Body of pancreas (tissue), 4 donors: ENCODE measurements at regions not wholly inside any gene's neighbourhood (a gene's known extent, or its start where the extent isn't known, plus 50 kb on each side); places are given as distances from the start of the nearest gene placed in this dataset.

Experiments
- ATAC-seq: fragments of 150-250 bp; one replicate; pipeline ENCODE4 v1.9.1; 2016
- DNase-seq, 4 donors: peaks; one replicate each; pipeline ENCODE4 v3.0.0-alpha.2; 2019
- H3K27ac ChIP-seq, 4 donors: fragments of 200-600 bp; sonication (generic); 1 replicate in 3 of 4; 2 replicates in 1 of 4; pipeline versions ENCODE4 v1.5.1 to v1.6.1; 2016 to 2019; ENCODE audit warnings: mild to moderate bottlenecking in 1 of 4, mixed read lengths in 1 of 4, moderate library complexity in 1 of 4
- H3K27me3 ChIP-seq, 2 donors: fragments of 200-600 bp; sonication (generic); one replicate each; pipeline ENCODE4 v1.6.0; 2016; ENCODE audit warnings: mild to moderate bottlenecking in 1 of 2
- H3K36me3 ChIP-seq, 2 donors: fragments of 200-600 bp; sonication (generic); replicated peaks in 1 of 2; 2 replicates each; pipeline ENCODE4 v1.5.1; 2016; ENCODE audit warnings: low read depth in 2 of 2; ENCODE audit not compliant: insufficient read depth in 1 of 2
- H3K4me1 ChIP-seq: fragments of 200-600 bp; sonication (generic); one replicate; pipeline ENCODE4 v1.6.0; 2016
- H3K4me3 ChIP-seq, 2 donors: fragments of 200-600 bp; sonication (generic); 1 replicate in 1 of 2; 2 replicates in 1 of 2; pipeline ENCODE4 v1.5.1; 2016 to 2019
- H3K9me3 ChIP-seq, 3 donors: fragments of 200-600 bp; sonication (generic); 1 replicate in 2 of 3; 2 replicates in 1 of 3; pipeline ENCODE4 v1.5.1; 2016
- POLR2A ChIP-seq, 3 donors: fragments of 450-650 bp; IDR thresholded peaks; one replicate each; pipeline ENCODE4 v1.6.1; 2016; ENCODE audit warnings: antibody characterized with exemption in 3 of 3, mild to moderate bottlenecking in 2 of 3
- WGBS, 2 donors: methylation state at CpG; one replicate each; pipeline ENCODE4 v1.1.5; 2017; 5-methylcytosine and 5-hydroxymethylcytosine counted together
- intact Hi-C: fragments of 100-400 bp; cut with DNase I; formaldehyde crosslinking; loops from one replicate; pipeline ENCODE4 v1.15.1; 2023
- TF ChIP-seq, protein P1 (sequence below), 7 experiments: fragments of 450-650 bp in 4 of 7; fragments of 200-600 bp in 3 of 7; sonication (generic) in 3 of 7; IDR thresholded peaks; one replicate each; pipeline ENCODE4 v1.5.1; 2016 to 2019; ENCODE audit warnings: antibody characterized with exemption in 7 of 7

DNA sequence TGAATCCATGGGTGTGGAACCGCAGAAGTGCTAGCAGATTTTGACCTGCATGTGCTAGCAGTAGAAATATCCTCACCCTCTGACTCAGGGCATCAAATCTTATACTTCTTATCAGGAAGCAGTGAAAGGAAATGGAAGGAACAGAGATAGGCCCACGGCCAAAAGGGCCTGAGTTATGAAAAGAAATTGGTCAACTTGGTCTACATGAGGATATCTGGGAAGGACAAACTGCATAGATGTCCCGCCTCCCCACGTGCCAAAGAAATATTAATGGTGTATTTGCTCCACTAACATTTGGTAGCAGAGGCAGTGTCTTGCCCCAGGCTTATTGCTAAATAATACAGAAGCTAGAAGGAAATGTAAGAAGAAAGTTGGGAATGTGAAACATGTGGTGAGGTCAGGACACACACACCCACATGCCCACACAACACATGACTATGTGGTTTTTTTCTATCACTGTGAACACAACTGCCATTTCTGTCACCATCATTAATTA is 93.6 kb upstream of the COL8A1 start:
- no peaks in the 10 kb centered on the region for H3K4me1 ChIP-seq
- TF ChIP-seq, protein P1, sequence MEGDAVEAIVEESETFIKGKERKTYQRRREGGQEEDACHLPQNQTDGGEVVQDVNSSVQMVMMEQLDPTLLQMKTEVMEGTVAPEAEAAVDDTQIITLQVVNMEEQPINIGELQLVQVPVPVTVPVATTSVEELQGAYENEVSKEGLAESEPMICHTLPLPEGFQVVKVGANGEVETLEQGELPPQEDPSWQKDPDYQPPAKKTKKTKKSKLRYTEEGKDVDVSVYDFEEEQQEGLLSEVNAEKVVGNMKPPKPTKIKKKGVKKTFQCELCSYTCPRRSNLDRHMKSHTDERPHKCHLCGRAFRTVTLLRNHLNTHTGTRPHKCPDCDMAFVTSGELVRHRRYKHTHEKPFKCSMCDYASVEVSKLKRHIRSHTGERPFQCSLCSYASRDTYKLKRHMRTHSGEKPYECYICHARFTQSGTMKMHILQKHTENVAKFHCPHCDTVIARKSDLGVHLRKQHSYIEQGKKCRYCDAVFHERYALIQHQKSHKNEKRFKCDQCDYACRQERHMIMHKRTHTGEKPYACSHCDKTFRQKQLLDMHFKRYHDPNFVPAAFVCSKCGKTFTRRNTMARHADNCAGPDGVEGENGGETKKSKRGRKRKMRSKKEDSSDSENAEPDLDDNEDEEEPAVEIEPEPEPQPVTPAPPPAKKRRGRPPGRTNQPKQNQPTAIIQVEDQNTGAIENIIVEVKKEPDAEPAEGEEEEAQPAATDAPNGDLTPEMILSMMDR (IDR thresholded peaks at IDR 0.05) = no peak
- no peak for TF ChIP-seq POLR2A (IDR thresholded peaks at IDR 0.05)
- H3K36me3 ChIP-seq = no peaks in the 10 kb centered on the region
- DNase-seq (peak in 2 of 4 donors; percentile 3 to 6), ATAC-seq (no peak)
- no peak overlapping the region for H3K4me3 ChIP-seq
- intact Hi-C loops = no loop called here
- no peaks in the 10 kb centered on the region for H3K27me3 ChIP-seq
- WGBS, 2 donors = 47 to 56% methylated on average over 4 of the region's 4 CpGs
- no peaks in the 10 kb centered on the region for H3K9me3 ChIP-seq
- H3K27ac ChIP-seq = no peak overlapping the region

DNA sequence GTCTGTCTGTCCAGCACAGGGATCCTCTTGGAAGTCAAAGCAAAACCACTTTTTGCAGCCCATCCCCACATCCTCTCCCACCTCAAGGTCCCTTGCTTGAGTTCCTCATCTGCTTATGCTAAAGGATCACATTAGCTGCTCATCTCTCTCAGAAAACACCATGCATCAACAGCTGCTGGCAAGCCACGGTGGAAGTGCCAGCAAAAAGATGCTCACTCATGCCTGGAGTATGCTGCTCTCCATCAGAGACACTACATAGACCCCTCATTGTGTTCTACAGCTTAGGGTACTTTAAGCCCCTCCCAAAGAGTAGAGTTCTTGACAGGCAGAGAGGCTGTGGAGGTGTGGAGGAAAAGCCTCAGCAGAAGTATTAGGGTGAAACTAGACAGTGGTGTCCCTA is 94.6 kb upstream of the COL8A1 start:
- H3K4me3 ChIP-seq = no peak overlapping the region
- H3K36me3 ChIP-seq = no peaks in the 10 kb centered on the region
- 0 to 14% methylated on average over 1 of the region's 1 CpG for WGBS, 2 donors
- intact Hi-C loops = no loop called here
- no peaks in the 10 kb centered on the region for H3K9me3 ChIP-seq
- H3K27ac ChIP-seq = no peak overlapping the region
- ATAC-seq (no peak), DNase-seq (no peak)
- H3K4me1 ChIP-seq = no peaks in the 10 kb centered on the region
- TF ChIP-seq POLR2A (IDR thresholded peaks at IDR 0.05) = no peak
- TF ChIP-seq, protein P1 (IDR thresholded peaks at IDR 0.05) = no peak
- H3K27me3 ChIP-seq = no peaks in the 10 kb centered on the region

DNA sequence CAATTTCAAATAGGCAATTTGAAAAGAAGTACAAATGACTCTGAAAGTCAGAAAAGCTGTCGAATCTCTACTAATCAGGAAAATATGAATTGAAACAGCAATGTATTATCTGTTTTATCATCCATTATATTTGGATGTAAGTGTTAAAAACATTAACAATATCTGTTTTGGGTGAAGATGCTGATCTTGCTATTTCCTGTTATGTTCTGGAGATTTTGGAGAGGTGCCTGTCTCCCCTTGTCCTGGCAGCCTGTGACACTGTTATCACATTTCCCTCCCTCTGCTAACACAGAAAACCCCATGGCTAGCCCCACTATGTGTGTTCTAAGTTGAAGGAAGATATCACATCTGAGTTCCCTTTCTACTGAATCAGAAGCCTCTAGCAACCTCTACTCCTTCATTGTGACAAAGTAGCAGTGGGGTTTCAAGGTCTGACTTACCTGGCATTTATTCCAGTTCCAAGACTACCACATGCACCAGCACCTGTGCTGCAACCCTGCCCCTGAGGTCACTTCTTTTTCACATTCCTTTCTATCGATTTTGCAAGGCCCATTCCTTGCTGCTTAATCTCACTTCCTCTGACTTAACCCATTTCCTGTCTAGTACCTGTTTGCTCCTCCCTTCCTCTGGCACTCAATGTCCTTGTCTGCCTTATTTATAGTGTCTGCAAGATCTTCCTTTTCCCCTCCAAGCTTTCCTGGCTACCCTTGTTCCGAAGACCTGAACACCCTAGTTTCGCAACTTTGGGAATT is 95.5 kb upstream of the COL8A1 start:
- DNase-seq (no peak), ATAC-seq (no peak)
- H3K36me3 ChIP-seq = no peaks in the 10 kb centered on the region
- H3K4me3 ChIP-seq = no peak overlapping the region
- no peaks in the 10 kb centered on the region for H3K4me1 ChIP-seq
- no peaks in the 10 kb centered on the region for H3K27me3 ChIP-seq
- intact Hi-C loops = no loop called here
- TF ChIP-seq POLR2A (IDR thresholded peaks at IDR 0.05) = no peak
- TF ChIP-seq, protein P1 (IDR thresholded peaks at IDR 0.05) = no peak
- no peak overlapping the region for H3K27ac ChIP-seq
- no peaks in the 10 kb centered on the region for H3K9me3 ChIP-seq
- 48 to 53% methylated on average over 4 of the region's 4 CpGs for WGBS, 2 donors

DNA sequence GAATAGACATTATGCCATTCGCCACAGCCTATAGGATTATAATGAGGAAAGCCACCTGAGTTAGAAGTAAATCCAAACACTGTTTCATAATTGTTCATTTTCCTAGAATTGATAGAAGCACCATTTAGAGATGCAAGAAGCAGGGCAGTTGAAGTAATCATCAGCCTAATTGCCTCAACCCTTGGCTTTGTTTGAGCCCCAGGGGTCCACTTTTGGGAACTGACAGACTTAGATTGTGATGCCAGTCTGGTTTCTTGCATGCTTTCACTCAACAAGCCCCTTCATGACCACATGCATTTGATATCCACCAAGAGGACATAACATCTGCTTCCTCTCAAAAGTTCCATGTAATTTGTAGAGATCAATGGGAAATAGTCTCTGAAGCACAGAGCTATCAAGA is 97.2 kb upstream of the COL8A1 start:
- Histone ChIP-seq H3K27ac (no peak overlapping the region), H3K4me3 (no peak overlapping the region), H3K36me3 (no peaks in the 10 kb centered on the region), H3K4me1 (no peaks in the 10 kb centered on the region), H3K9me3 (no peaks in the 10 kb centered on the region), H3K27me3 (no peaks in the 10 kb centered on the region)
- intact Hi-C loops = no loop called here
- 38 to 55% methylated on average over 1 of the region's 1 CpG for WGBS, 2 donors
- no peak for ATAC-seq
- no peak for TF ChIP-seq POLR2A (IDR thresholded peaks at IDR 0.05)
- TF ChIP-seq, protein P1 (IDR thresholded peaks at IDR 0.05) = no peak
- no peak for DNase-seq

DNA sequence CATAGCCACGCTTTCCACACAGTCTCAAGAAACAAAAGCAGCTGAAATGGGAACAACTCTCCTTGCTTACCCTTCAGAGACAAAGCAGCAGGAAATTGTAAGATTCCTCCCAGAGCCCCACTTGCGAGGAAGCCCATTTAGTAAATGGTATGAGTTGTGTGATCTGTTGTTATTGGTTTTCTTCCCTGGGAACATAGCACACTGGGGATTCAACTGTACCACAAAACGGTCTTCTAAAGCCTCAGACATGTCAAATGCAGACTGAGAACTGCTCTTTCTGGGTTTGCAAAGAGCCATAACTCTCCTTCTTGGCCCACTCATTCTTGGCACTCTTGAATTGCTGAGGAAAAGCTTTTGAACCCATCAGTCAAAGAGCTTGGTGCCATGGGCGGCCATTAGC is 101.0 kb upstream of the COL8A1 start:
- 50 to 57% methylated on average over 4 of the region's 4 CpGs for WGBS, 2 donors
- intact Hi-C loops = no loop called here
- Histone ChIP-seq H3K9me3 (no peaks in the 10 kb centered on the region), H3K27me3 (no peaks in the 10 kb centered on the region), H3K27ac (no peak overlapping the region), H3K36me3 (no peaks in the 10 kb centered on the region), H3K4me1 (no peaks in the 10 kb centered on the region), H3K4me3 (no peak overlapping the region)
- ATAC-seq (no peak), DNase-seq (no peak)
- TF ChIP-seq, protein P1 (IDR thresholded peaks at IDR 0.05) = no peak
- no peak for TF ChIP-seq POLR2A (IDR thresholded peaks at IDR 0.05)
